ENCODE measurements at regions not wholly inside any gene's neighbourhood (a gene's known extent, or its start where the extent isn't known, plus 50 kb on each side); places are given as distances from the start of the nearest gene placed in this dataset.
"Not testable (repeated sequence)": the region's sequence is repeated elsewhere in the genome, so short reads cannot be mapped to it uniquely, and the experiment has no call there.

- no peaks in the 10 kb centered on the region for H3K36me3 Mint-ChIP-seq
- H3K27ac Mint-ChIP-seq = no peak overlapping the region
- no peak for ATAC-seq
- no peaks in the 10 kb centered on the region for H3K27me3 Mint-ChIP-seq
- peaks cover 3% of the 10 kb centered on the region for H3K9me3 Mint-ChIP-seq
- H3K4me1 Mint-ChIP-seq = no peaks in the 10 kb centered on the region
- no peak overlapping the region for H3K4me3 Mint-ChIP-seq
These were observed 102.6 kb downstream of the CAAP1 start for GRCh38 chr9:26789959-26790358.

GRCh38 chr9:26786564-26786963 lies 106.0 kb downstream of the CAAP1 start:
- no peak overlapping the region for H3K27ac Mint-ChIP-seq
- H3K4me1 Mint-ChIP-seq = no peaks in the 10 kb centered on the region
- ATAC-seq = no peak

GRCh38 chr9:26782899-26783298 lies 109.7 kb downstream of the CAAP1 start:
- no peaks in the 10 kb centered on the region for H3K9me3 Mint-ChIP-seq
- no peaks in the 10 kb centered on the region for H3K27me3 Mint-ChIP-seq
- H3K36me3 Mint-ChIP-seq = no peaks in the 10 kb centered on the region
- no peak overlapping the region for H3K27ac Mint-ChIP-seq
- no peak overlapping the region for H3K4me3 Mint-ChIP-seq
- H3K4me1 Mint-ChIP-seq = no peaks in the 10 kb centered on the region
- ATAC-seq = no peak

More at GRCh38 chr9:26786564-26786963, 106.0 kb downstream of the CAAP1 start:
- Mint-ChIP-seq H3K4me3 (no peak overlapping the region), H3K9me3 (no peaks in the 10 kb centered on the region), H3K36me3 (no peaks in the 10 kb centered on the region), H3K27me3 (no peaks in the 10 kb centered on the region)

GRCh38 chr9:26781906-26782305 lies 110.7 kb downstream of the CAAP1 start:
- Mint-ChIP-seq H3K4me3 (no peak overlapping the region), H3K27me3 (no peaks in the 10 kb centered on the region), H3K9me3 (no peaks in the 10 kb centered on the region), H3K27ac (no peak overlapping the region), H3K4me1 (no peaks in the 10 kb centered on the region), H3K36me3 (no peaks in the 10 kb centered on the region)
- no peak for ATAC-seq

GRCh38 chr9:26780307-26780706 lies 112.3 kb downstream of the CAAP1 start:
- not testable (repeated sequence) for H3K27ac Mint-ChIP-seq, H3K36me3 Mint-ChIP-seq

GRCh38 chr9:26779062-26779461 lies 113.5 kb downstream of the CAAP1 start:
- no peaks in the 10 kb centered on the region for H3K9me3 Mint-ChIP-seq
- no peak for ATAC-seq
- no peaks in the 10 kb centered on the region for H3K27me3 Mint-ChIP-seq
- no peaks in the 10 kb centered on the region for H3K36me3 Mint-ChIP-seq
- H3K4me3 Mint-ChIP-seq = no peak overlapping the region
- no peak overlapping the region for H3K27ac Mint-ChIP-seq
- no peaks in the 10 kb centered on the region for H3K4me1 Mint-ChIP-seq

More at GRCh38 chr9:26780307-26780706, 112.3 kb downstream of the CAAP1 start:
- not testable (repeated sequence) for ATAC-seq, H3K27me3 Mint-ChIP-seq, H3K9me3 Mint-ChIP-seq, H3K4me1 Mint-ChIP-seq, H3K4me3 Mint-ChIP-seq

- Mint-ChIP-seq H3K4me3 (no peak overlapping the region), H3K9me3 (peaks cover 3% of the 10 kb centered on the region), H3K4me1 (no peaks in the 10 kb centered on the region), H3K36me3 (no peaks in the 10 kb centered on the region), H3K27ac (no peak overlapping the region), H3K27me3 (no peaks in the 10 kb centered on the region)
- no peak for ATAC-seq
These were observed 117.2 kb downstream of the CAAP1 start for GRCh38 chr9:26775391-26775790.

GRCh38 chr9:26773056-26773455 lies 119.5 kb downstream of the CAAP1 start:
- H3K27ac Mint-ChIP-seq = no peak overlapping the region
- ATAC-seq = no peak
- H3K27me3 Mint-ChIP-seq = no peaks in the 10 kb centered on the region
- H3K36me3 Mint-ChIP-seq = no peaks in the 10 kb centered on the region
- H3K9me3 Mint-ChIP-seq = peaks cover 3% of the 10 kb centered on the region
- H3K4me1 Mint-ChIP-seq = no peaks in the 10 kb centered on the region
- H3K4me3 Mint-ChIP-seq = no peak overlapping the region

GRCh38 chr9:26770821-26771220 lies 121.8 kb downstream of the CAAP1 start:
- Mint-ChIP-seq H3K9me3 (peaks cover 3% of the 10 kb centered on the region), H3K27me3 (no peaks in the 10 kb centered on the region), H3K4me3 (no peak overlapping the region), H3K36me3 (no peaks in the 10 kb centered on the region), H3K4me1 (no peaks in the 10 kb centered on the region), H3K27ac (no peak overlapping the region)
- ATAC-seq = no peak

- H3K9me3 Mint-ChIP-seq = peaks cover 3% of the 10 kb centered on the region
- no peaks in the 10 kb centered on the region for H3K36me3 Mint-ChIP-seq
- no peak overlapping the region for H3K4me3 Mint-ChIP-seq
- no peak for ATAC-seq
- no peaks in the 10 kb centered on the region for H3K4me1 Mint-ChIP-seq
- H3K27ac Mint-ChIP-seq = no peak overlapping the region
- H3K27me3 Mint-ChIP-seq = no peaks in the 10 kb centered on the region
These were observed 124.5 kb downstream of the CAAP1 start for GRCh38 chr9:26768145-26768544.

- Mint-ChIP-seq H3K27ac (no peak overlapping the region), H3K4me3 (no peak overlapping the region), H3K36me3 (no peaks in the 10 kb centered on the region), H3K4me1 (no peaks in the 10 kb centered on the region), H3K27me3 (no peaks in the 10 kb centered on the region), H3K9me3 (no peaks in the 10 kb centered on the region)
- ATAC-seq = no peak
These were observed 131.9 kb downstream of the CAAP1 start for GRCh38 chr9:26760675-26761074.

GRCh38 chr9:26758655-26759054 lies 133.9 kb downstream of the CAAP1 start:
- Mint-ChIP-seq H3K4me3 (no peak overlapping the region), H3K9me3 (no peaks in the 10 kb centered on the region), H3K36me3 (no peaks in the 10 kb centered on the region), H3K4me1 (no peaks in the 10 kb centered on the region), H3K27me3 (no peaks in the 10 kb centered on the region), H3K27ac (no peak overlapping the region)
- no peak for ATAC-seq

- Mint-ChIP-seq H3K9me3 (no peaks in the 10 kb centered on the region), H3K27me3 (no peaks in the 10 kb centered on the region), H3K4me3 (no peak overlapping the region), H3K4me1 (no peaks in the 10 kb centered on the region), H3K36me3 (no peaks in the 10 kb centered on the region), H3K27ac (no peak overlapping the region)
- no peak for ATAC-seq
These were observed 135.7 kb downstream of the CAAP1 start for GRCh38 chr9:26756881-26757280.

GRCh38 chr9:26755476-26755875 lies 137.1 kb downstream of the CAAP1 start:
- no peak overlapping the region for H3K27ac Mint-ChIP-seq
- no peak for ATAC-seq
- no peak overlapping the region for H3K4me3 Mint-ChIP-seq
- no peaks in the 10 kb centered on the region for H3K27me3 Mint-ChIP-seq
- H3K36me3 Mint-ChIP-seq = no peaks in the 10 kb centered on the region
- H3K4me1 Mint-ChIP-seq = no peaks in the 10 kb centered on the region
- H3K9me3 Mint-ChIP-seq = no peaks in the 10 kb centered on the region

- Mint-ChIP-seq H3K9me3 (no peaks in the 10 kb centered on the region), H3K27ac (no peak overlapping the region), H3K36me3 (no peaks in the 10 kb centered on the region), H3K27me3 (no peaks in the 10 kb centered on the region), H3K4me3 (no peak overlapping the region), H3K4me1 (no peaks in the 10 kb centered on the region)
- no peak for ATAC-seq
These were observed 138.0 kb downstream of the CAAP1 start for GRCh38 chr9:26754509-26755164.

- H3K27me3 Mint-ChIP-seq = no peaks in the 10 kb centered on the region
- no peaks in the 10 kb centered on the region for H3K9me3 Mint-ChIP-seq
- no peak overlapping the region for H3K27ac Mint-ChIP-seq
- H3K4me3 Mint-ChIP-seq = no peak overlapping the region
- ATAC-seq = no peak
- no peaks in the 10 kb centered on the region for H3K4me1 Mint-ChIP-seq
- H3K36me3 Mint-ChIP-seq = no peaks in the 10 kb centered on the region
These were observed 138.6 kb downstream of the CAAP1 start for GRCh38 chr9:26753971-26754370.

GRCh38 chr9:26750162-26750561 lies 142.4 kb downstream of the CAAP1 start:
- Mint-ChIP-seq H3K27ac (no peak overlapping the region), H3K4me1 (peaks cover 10% of the 10 kb centered on the region), H3K36me3 (no peaks in the 10 kb centered on the region), H3K4me3 (no peak overlapping the region), H3K27me3 (no peaks in the 10 kb centered on the region), H3K9me3 (no peaks in the 10 kb centered on the region)
- no peak for ATAC-seq
